HEK293 (cell line): ENCODE measurements at regions not wholly inside any gene's neighbourhood (a gene's known extent, or its start where the extent isn't known, plus 50 kb on each side); places are given as distances from the start of the nearest gene placed in this dataset.

Source experiments
- SP7 ChIP-seq: fragments of 450-650 bp; formaldehyde crosslinking; IDR thresholded peaks from 2 replicates; pipeline ENCODE4 v1.5.1; 2016; ENCODE audit warnings: missing biosample characterization, missing genetic modification characterization
- ZNF175 ChIP-seq: fragments of 450-650 bp; formaldehyde crosslinking; IDR thresholded peaks from 2 replicates; pipeline ENCODE4 v1.5.1; 2016; ENCODE audit warnings: missing biosample characterization, missing genetic modification characterization
- ZNF366 ChIP-seq: fragments of 450-650 bp; formaldehyde crosslinking; conservative IDR thresholded peaks from 2 replicates; pipeline ENCODE4 v1.5.1; 2016; ENCODE audit warnings: missing biosample characterization, missing genetic modification characterization
- ZNF658 ChIP-seq: fragments of 450-650 bp; formaldehyde crosslinking; IDR thresholded peaks from 2 replicates; pipeline ENCODE4; 2016; ENCODE audit warnings: missing biosample characterization, missing genetic modification characterization
- TF ChIP-seq, protein P1 (sequence below): fragments of 450-650 bp; formaldehyde crosslinking; IDR thresholded peaks from 2 replicates; pipeline ENCODE4 v1.5.1; 2016; ENCODE audit warnings: missing biosample characterization, missing genetic modification characterization
- TF ChIP-seq, protein P2 (sequence below): fragments of 450-650 bp; formaldehyde crosslinking; IDR thresholded peaks from 2 replicates; pipeline ENCODE4 v1.5.1; 2017; ENCODE audit warnings: missing biosample characterization, missing genetic modification characterization
- TF ChIP-seq, protein P3 (sequence below): fragments of 450-650 bp; formaldehyde crosslinking; IDR thresholded peaks from 2 replicates; pipeline ENCODE4 v1.5.1; 2016; ENCODE audit warnings: missing biosample characterization, missing genetic modification characterization

DNA sequence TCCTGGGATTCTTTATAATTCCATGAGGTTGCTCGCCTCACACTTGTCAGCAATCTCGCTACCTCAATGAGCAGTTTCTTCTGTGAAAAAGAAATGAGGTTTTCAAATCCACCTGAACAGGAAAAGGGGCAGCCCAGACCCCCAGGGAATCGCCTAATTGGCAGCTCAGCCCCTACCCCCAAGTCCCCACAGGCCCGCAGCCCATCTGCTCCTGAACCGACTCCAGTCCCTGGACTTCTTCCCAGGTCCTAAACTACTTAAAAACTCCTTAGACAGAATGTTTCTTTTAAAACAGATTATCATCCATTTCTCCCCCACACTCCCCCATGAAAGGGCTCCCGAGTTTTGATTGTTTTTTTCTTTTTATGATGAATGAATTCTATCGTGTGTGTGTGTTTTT, 89.8 kb downstream of the PMP22 start:
- TF ChIP-seq, protein P1, sequence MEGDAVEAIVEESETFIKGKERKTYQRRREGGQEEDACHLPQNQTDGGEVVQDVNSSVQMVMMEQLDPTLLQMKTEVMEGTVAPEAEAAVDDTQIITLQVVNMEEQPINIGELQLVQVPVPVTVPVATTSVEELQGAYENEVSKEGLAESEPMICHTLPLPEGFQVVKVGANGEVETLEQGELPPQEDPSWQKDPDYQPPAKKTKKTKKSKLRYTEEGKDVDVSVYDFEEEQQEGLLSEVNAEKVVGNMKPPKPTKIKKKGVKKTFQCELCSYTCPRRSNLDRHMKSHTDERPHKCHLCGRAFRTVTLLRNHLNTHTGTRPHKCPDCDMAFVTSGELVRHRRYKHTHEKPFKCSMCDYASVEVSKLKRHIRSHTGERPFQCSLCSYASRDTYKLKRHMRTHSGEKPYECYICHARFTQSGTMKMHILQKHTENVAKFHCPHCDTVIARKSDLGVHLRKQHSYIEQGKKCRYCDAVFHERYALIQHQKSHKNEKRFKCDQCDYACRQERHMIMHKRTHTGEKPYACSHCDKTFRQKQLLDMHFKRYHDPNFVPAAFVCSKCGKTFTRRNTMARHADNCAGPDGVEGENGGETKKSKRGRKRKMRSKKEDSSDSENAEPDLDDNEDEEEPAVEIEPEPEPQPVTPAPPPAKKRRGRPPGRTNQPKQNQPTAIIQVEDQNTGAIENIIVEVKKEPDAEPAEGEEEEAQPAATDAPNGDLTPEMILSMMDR (tag by site-specific recombination), result no peak
- no peak for TF ChIP-seq ZNF175 (tag by site-specific recombination)
- no peak for TF ChIP-seq ZNF366 (tag by site-specific recombination)
- TF ChIP-seq, protein P2, sequence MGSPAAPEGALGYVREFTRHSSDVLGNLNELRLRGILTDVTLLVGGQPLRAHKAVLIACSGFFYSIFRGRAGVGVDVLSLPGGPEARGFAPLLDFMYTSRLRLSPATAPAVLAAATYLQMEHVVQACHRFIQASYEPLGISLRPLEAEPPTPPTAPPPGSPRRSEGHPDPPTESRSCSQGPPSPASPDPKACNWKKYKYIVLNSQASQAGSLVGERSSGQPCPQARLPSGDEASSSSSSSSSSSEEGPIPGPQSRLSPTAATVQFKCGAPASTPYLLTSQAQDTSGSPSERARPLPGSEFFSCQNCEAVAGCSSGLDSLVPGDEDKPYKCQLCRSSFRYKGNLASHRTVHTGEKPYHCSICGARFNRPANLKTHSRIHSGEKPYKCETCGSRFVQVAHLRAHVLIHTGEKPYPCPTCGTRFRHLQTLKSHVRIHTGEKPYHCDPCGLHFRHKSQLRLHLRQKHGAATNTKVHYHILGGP, result no peak
- TF ChIP-seq ZNF658 (tag by site-specific recombination), result no peak
- TF ChIP-seq, protein P3, sequence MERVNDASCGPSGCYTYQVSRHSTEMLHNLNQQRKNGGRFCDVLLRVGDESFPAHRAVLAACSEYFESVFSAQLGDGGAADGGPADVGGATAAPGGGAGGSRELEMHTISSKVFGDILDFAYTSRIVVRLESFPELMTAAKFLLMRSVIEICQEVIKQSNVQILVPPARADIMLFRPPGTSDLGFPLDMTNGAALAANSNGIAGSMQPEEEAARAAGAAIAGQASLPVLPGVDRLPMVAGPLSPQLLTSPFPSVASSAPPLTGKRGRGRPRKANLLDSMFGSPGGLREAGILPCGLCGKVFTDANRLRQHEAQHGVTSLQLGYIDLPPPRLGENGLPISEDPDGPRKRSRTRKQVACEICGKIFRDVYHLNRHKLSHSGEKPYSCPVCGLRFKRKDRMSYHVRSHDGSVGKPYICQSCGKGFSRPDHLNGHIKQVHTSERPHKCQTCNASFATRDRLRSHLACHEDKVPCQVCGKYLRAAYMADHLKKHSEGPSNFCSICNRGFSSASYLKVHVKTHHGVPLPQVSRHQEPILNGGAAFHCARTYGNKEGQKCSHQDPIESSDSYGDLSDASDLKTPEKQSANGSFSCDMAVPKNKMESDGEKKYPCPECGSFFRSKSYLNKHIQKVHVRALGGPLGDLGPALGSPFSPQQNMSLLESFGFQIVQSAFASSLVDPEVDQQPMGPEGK (tag by site-specific recombination), result no peak
- TF ChIP-seq SP7 (tag by site-specific recombination), result no peak
